ENCODE measurements at regions not wholly inside any gene's neighbourhood (a gene's known extent, or its start where the extent isn't known, plus 50 kb on each side); places are given as distances from the start of the nearest gene placed in this dataset.

GRCh38 chr13:73158851-73159250 lies 100.0 kb downstream of the KLF5 start:
- no peak for TF ChIP-seq CTCF (IDR thresholded peaks at IDR 0.05; ENCODE audit: unreplicated experiment)
- Mint-ChIP-seq H3K4me3 (ENCODE audit: unreplicated experiment) (no peak overlapping the region), H3K36me3 (ENCODE audit: low read depth, unreplicated experiment) (no peaks in the 10 kb centered on the region), H3K9me3 (ENCODE audit: unreplicated experiment) (no peaks in the 10 kb centered on the region), H3K4me1 (ENCODE audit: unreplicated experiment) (no peaks in the 10 kb centered on the region), H3K27me3 (ENCODE audit: unreplicated experiment) (peaks cover 3% of the 10 kb centered on the region), H3K27ac (ENCODE audit: unreplicated experiment) (no peak overlapping the region)
- no peak for DNase-seq (ENCODE audit: low spot score)

- H3K27ac Mint-ChIP-seq (ENCODE audit: unreplicated experiment) = no peak overlapping the region
- no peaks in the 10 kb centered on the region for H3K36me3 Mint-ChIP-seq (ENCODE audit: low read depth, unreplicated experiment)
- DNase-seq (ENCODE audit: low spot score) = no peak
Measured at GRCh38 chr13:73157031-73157430, 98.2 kb downstream of the KLF5 start.

GRCh38 chr13:73146707-73147106 lies 87.9 kb downstream of the KLF5 start:
- Mint-ChIP-seq H3K27ac (ENCODE audit: unreplicated experiment) (no peak overlapping the region), H3K36me3 (ENCODE audit: low read depth, unreplicated experiment) (no peaks in the 10 kb centered on the region), H3K9me3 (ENCODE audit: unreplicated experiment) (no peaks in the 10 kb centered on the region), H3K27me3 (ENCODE audit: unreplicated experiment) (peaks cover 2% of the 10 kb centered on the region), H3K4me3 (ENCODE audit: unreplicated experiment) (no peak overlapping the region), H3K4me1 (ENCODE audit: unreplicated experiment) (peaks cover 3% of the 10 kb centered on the region)
- no peak for TF ChIP-seq CTCF (IDR thresholded peaks at IDR 0.05; ENCODE audit: unreplicated experiment)
- no peak for DNase-seq (ENCODE audit: low spot score)

More at GRCh38 chr13:73157031-73157430, 98.2 kb downstream of the KLF5 start:
- no peak for TF ChIP-seq CTCF (IDR thresholded peaks at IDR 0.05; ENCODE audit: unreplicated experiment)
- H3K4me1 Mint-ChIP-seq (ENCODE audit: unreplicated experiment) = no peaks in the 10 kb centered on the region
- H3K4me3 Mint-ChIP-seq (ENCODE audit: unreplicated experiment) = no peak overlapping the region
- peaks cover 3% of the 10 kb centered on the region for H3K27me3 Mint-ChIP-seq (ENCODE audit: unreplicated experiment)
- no peaks in the 10 kb centered on the region for H3K9me3 Mint-ChIP-seq (ENCODE audit: unreplicated experiment)

- H3K4me3 Mint-ChIP-seq (ENCODE audit: unreplicated experiment) = no peak overlapping the region
- no peak for DNase-seq (ENCODE audit: low spot score)
- TF ChIP-seq CTCF (IDR thresholded peaks at IDR 0.05; ENCODE audit: unreplicated experiment) = no peak
- no peaks in the 10 kb centered on the region for H3K36me3 Mint-ChIP-seq (ENCODE audit: low read depth, unreplicated experiment)
- no peaks in the 10 kb centered on the region for H3K9me3 Mint-ChIP-seq (ENCODE audit: unreplicated experiment)
- peaks cover 2% of the 10 kb centered on the region for H3K27me3 Mint-ChIP-seq (ENCODE audit: unreplicated experiment)
- H3K4me1 Mint-ChIP-seq (ENCODE audit: unreplicated experiment) = peaks cover 6% of the 10 kb centered on the region
- H3K27ac Mint-ChIP-seq (ENCODE audit: unreplicated experiment) = no peak overlapping the region
Measured at GRCh38 chr13:73142071-73142470, 83.3 kb downstream of the KLF5 start.

- H3K9me3 Mint-ChIP-seq (ENCODE audit: unreplicated experiment) = no peaks in the 10 kb centered on the region
- no peak for DNase-seq (ENCODE audit: low spot score)
- H3K36me3 Mint-ChIP-seq (ENCODE audit: low read depth, unreplicated experiment) = no peaks in the 10 kb centered on the region
- no peak overlapping the region for H3K4me3 Mint-ChIP-seq (ENCODE audit: unreplicated experiment)
- H3K27me3 Mint-ChIP-seq (ENCODE audit: unreplicated experiment) = peaks cover 2% of the 10 kb centered on the region
- H3K27ac Mint-ChIP-seq (ENCODE audit: unreplicated experiment) = no peak overlapping the region
- no peak for TF ChIP-seq CTCF (IDR thresholded peaks at IDR 0.05; ENCODE audit: unreplicated experiment)
- H3K4me1 Mint-ChIP-seq (ENCODE audit: unreplicated experiment) = peaks cover 6% of the 10 kb centered on the region
Measured at GRCh38 chr13:73141292-73141771, 82.5 kb downstream of the KLF5 start.

Data from endothelial cell (in vitro differentiated cells).